ENCODE measurements at regions not wholly inside any gene's neighbourhood (a gene's known extent, or its start where the extent isn't known, plus 50 kb on each side); places are given as distances from the start of the nearest gene placed in this dataset.

DNA sequence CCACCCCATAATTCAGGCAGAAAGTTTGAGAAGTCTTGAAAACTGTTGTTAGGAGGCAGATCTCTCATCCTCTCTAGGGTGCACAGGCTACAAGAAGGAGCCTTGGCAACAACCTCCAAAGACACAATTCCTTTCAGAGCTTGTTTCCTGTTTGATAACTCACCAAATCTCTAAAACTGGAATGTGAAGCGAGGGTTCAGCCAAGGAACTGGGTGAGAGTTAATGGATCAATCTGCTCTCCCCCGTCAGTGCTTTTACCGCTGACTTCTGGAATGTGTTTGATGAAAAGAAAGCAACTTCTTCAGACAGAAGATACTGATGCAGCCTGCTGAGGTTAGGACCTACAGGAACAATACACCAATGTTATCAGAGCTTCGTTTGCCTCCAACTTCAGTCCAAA lies 171.8 kb upstream of the BMP2 start:
- no peak for DNase-seq
- no peaks in the 10 kb centered on the region for H3K4me1 ChIP-seq
- TF ChIP-seq, protein P1, sequence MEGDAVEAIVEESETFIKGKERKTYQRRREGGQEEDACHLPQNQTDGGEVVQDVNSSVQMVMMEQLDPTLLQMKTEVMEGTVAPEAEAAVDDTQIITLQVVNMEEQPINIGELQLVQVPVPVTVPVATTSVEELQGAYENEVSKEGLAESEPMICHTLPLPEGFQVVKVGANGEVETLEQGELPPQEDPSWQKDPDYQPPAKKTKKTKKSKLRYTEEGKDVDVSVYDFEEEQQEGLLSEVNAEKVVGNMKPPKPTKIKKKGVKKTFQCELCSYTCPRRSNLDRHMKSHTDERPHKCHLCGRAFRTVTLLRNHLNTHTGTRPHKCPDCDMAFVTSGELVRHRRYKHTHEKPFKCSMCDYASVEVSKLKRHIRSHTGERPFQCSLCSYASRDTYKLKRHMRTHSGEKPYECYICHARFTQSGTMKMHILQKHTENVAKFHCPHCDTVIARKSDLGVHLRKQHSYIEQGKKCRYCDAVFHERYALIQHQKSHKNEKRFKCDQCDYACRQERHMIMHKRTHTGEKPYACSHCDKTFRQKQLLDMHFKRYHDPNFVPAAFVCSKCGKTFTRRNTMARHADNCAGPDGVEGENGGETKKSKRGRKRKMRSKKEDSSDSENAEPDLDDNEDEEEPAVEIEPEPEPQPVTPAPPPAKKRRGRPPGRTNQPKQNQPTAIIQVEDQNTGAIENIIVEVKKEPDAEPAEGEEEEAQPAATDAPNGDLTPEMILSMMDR (IDR thresholded peaks at IDR 0.05) = no peak
- ATAC-seq = peak; percentile 47
- no peaks in the 10 kb centered on the region for H3K36me3 ChIP-seq
- no peaks in the 10 kb centered on the region for H3K9me3 ChIP-seq
- intact Hi-C loops (cut with DNase I) = no loop called here
- no peaks in the 10 kb centered on the region for H3K27me3 ChIP-seq
- peak overlapping the region; percentile 58 for H3K27ac ChIP-seq
- no peak overlapping the region for H3K4me3 ChIP-seq

DNA sequence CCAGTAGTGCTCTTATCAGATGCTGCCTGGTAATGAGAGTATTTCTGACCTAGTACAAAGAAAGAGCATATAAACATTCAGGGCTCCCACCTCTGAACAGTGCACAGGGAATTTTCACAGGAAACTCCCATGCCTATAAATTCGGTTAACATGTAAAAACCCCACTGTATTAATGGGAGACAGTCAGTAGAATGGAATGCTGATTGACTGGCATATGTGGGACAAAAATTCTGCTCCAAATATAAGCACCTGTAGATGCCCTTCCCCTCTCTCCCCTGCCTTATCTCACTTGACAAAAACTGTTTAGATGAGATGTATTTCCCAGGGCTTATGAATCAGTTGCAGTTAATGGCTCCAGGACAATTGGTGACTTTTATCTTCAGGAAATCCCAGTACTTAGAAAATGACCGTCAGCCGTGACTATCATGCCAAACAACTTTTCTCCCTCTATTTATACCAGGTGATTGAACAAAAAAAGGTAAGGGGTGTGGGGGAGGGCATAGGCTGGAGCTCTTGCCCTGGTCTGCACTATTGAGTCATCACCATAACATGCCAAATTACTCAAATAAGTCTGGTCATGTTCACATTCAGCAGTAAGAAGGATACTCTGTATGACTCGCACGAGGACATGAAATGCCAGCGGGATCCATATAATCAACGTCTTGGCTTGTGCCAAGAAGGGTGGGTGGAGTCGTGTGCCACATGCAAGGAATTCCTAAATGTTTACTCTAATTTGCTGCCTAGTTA lies 176.4 kb upstream of the BMP2 start:
- H3K27me3 ChIP-seq = no peaks in the 10 kb centered on the region
- no peaks in the 10 kb centered on the region for H3K9me3 ChIP-seq
- H3K27ac ChIP-seq = no peak overlapping the region
- no peaks in the 10 kb centered on the region for H3K36me3 ChIP-seq
- intact Hi-C loops (cut with DNase I) = no loop called here
- ATAC-seq (no peak), DNase-seq (no peak)
- no peak overlapping the region for H3K4me3 ChIP-seq
- TF ChIP-seq, protein P1 (IDR thresholded peaks at IDR 0.05) = no peak
- no peaks in the 10 kb centered on the region for H3K4me1 ChIP-seq

DNA sequence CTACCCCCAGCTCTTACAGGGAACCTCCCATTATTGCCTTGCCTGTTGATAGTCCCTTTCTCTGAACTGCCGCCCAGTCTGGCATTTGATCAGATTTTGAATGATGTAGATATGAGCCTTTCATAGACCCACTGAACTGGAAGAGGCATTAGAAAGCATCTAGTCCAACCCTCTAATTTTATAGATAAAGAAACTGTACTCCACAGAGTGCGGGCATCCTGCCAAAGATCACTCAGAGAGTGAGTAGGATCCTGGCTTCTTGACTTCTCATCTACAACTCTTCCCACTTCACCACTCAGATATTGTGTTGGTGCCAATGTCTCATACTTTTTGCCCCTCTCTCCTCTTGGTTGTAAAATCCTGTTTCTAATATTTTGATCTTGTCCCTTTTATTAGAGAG lies 179.2 kb upstream of the BMP2 start:
- DNase-seq = no peak
- Histone ChIP-seq H3K4me1 (no peaks in the 10 kb centered on the region), H3K9me3 (no peaks in the 10 kb centered on the region), H3K36me3 (no peaks in the 10 kb centered on the region), H3K27me3 (no peaks in the 10 kb centered on the region), H3K4me3 (no peak overlapping the region), H3K27ac (no peak overlapping the region)
- ATAC-seq = no peak
- TF ChIP-seq, protein P1 (IDR thresholded peaks at IDR 0.05) = no peak
- intact Hi-C loops (cut with DNase I) = no loop called here

DNA sequence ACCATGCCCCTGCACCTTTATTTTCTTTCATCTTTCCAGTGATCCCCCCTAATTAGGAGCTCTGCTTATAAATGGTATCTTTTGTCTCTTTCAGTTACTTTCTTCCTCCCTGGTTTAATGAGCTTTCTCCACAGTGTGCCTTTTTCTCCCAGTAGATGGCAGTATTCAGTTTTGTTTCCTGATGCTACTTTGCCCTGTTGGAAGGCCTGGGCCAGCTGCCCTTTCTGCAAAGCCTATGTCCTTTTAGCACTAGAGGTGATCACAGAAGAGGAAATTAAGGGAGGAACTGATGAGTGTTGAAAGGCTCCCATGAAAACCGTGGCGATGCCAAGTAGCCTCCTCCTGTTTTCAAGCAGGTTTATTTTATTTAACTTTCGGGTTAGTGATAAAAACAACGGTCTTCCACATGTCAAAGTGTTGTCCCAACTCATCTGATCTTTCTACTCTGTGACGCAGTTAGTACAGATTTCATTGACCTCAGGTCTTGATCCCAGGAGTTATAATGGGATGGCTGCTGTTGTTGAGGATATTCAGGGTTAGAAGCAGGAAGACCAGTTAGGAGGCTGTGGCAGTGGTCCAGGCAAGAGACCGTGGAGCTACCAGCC lies 184.2 kb upstream of the BMP2 start:
- ATAC-seq (peak; percentile 88), DNase-seq (peak; percentile 62)
- no peaks in the 10 kb centered on the region for H3K9me3 ChIP-seq
- H3K27me3 ChIP-seq = no peaks in the 10 kb centered on the region
- H3K4me1 ChIP-seq = no peaks in the 10 kb centered on the region
- H3K36me3 ChIP-seq = no peaks in the 10 kb centered on the region
- TF ChIP-seq, protein P1 (IDR thresholded peaks at IDR 0.05) = peak; percentile 72
- intact Hi-C loops (cut with DNase I) = no loop called here
- H3K27ac ChIP-seq = no peak overlapping the region
- no peak overlapping the region for H3K4me3 ChIP-seq

DNA sequence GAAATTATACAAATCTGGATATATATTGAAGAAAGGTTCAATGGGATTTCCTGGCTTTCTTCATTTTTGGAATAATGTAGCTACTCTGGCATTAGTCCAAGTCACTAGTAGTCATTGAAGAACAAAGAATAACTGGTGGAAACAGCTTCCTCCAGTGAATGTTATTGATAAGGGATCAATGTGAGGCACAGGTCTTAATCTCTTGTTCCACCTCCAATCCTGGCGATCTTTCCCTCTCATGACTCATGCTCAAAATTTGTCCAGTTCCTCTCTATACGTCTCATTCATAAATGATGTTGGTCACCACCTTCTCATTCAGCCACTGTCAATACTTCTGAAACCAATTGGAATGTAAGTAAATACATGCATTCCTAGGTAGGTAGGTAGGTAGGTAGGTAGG lies 185.0 kb upstream of the BMP2 start:
- TF ChIP-seq, protein P1 (IDR thresholded peaks at IDR 0.05) = no peak
- no peak for ATAC-seq
- intact Hi-C loops (cut with DNase I) = no loop called here
- Histone ChIP-seq H3K9me3 (no peaks in the 10 kb centered on the region), H3K36me3 (no peaks in the 10 kb centered on the region), H3K4me1 (no peaks in the 10 kb centered on the region), H3K27ac (no peak overlapping the region), H3K4me3 (no peak overlapping the region), H3K27me3 (no peaks in the 10 kb centered on the region)
- no peak for DNase-seq

Data from upper lobe of right lung (tissue), 1 donor.